ENCODE measurements at regions not wholly inside any gene's neighbourhood (a gene's known extent, or its start where the extent isn't known, plus 50 kb on each side); places are given as distances from the start of the nearest gene placed in this dataset.
A peak's percentile ranks its signal among the peaks of the same experiment; 100 is the strongest.

DNA sequence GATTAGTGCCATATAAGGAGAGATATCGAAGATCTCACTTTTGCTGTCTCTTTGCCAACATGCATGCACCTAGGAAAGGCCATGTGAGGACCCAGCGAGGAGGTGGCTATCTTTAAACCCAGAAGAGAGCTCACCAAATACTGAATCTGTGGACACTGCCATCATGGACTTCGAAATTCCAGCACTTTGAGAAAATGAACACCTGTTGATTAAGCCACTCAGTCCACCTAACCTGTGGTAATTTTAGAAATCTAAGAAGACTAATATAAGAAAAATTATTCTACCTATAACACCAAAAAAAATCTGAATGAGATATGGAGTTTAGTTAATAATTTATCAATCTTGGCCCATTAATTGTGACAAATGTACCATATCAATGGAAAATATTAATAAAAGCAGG, 193.6 kb upstream of the CARD18 start:
- DNase-seq (ENCODE audit: low read depth): no peak

DNA sequence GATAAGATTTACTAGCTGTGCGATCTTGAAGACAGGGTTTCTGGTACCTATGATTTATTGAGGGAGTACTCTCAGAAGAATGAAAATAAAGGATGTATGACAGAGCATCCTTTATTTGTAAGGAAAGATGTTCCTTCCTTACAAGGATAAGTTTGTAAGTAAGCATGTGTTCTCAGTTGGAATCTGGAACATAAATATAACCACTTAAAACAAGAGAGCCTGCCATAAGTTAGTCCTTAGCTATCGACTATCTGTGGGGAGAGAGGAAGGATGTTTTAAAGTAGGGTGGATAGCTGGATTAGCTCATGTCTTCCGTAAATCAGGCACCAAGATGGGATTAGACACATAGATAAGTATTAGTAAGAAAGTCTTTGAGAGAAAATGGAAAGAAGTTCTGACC, 192.6 kb upstream of the CARD18 start:
- no peak for DNase-seq (ENCODE audit: low read depth)

DNA sequence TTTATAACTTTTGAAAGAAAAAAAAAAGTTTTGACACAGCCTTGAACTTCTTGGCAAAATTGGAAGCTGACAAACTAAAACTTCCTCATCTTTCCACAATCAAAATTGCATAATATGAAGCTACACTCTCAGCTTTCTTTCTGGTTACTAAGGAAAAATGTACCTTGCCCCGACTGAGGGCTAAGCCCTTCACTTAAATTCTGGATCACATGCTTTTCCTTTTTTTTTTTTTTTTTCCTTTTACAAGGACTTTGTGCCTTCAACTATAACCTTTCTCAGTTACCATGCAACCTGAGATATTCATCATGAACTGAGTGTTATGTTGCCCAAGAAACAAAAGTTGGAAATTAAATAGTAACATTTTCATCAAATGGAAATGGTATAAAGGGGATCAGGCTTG, 188.5 kb upstream of the CARD18 start:
- DNase-seq (ENCODE audit: low read depth): no peak

DNA sequence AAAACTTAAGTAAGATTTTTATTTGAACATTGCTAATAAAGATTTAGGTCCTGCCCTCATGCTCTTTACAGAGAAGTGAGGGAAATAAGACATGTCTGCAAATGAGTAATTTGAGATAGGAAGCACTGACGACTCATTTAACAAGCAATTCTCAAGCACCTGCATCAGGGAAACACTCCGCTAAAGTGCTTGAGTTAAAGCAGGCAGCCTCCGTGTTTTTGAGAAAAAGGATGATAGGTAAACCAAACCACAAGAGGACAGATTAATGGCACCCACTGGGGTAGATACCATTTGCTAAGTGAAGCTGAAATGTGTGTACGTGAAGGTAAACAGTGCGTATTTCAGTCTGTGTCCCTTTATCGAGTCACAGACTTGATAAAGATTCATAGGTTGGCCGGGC, 184.6 kb upstream of the CARD18 start:
- DNase-seq (ENCODE audit: low read depth): no peak

DNA sequence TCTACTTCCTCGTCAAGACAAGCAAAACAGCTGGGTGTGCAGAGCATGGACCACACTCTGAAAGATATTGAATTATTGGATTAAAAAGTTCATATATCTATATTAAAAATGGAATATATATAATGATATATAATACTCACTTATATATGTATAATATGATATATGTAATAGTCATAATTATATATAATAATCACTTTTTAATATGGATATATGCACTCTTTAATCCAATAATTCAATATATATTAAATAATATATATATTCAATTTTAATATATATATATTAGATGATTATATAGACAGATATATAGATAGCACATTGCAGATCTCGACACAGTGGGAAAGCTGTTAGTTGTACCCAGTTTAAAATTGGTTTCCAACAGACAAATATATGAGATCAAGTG, 182.1 kb upstream of the CARD18 start:
- no peak for DNase-seq (ENCODE audit: low read depth)

DNA sequence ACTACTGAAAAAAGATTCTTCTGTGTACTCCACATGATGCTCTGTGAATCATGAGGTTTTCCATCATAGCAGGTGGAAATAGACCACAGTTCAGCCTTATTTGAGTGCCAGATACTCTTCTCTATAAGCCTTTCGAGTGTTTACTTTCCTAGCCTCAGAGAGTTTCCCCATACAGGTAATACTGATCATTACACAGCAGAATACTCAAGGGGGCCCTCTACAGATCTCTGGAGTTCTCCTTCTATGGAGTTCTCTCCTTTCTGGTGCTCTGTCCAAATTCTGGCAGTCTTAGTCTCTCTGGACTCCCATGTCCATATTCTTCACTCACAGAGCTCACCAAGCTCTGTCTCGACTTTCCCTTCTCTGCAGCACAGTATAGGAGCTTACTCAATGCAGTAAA, 175.7 kb upstream of the CARD18 start:
- no peak for DNase-seq (ENCODE audit: low read depth)

DNA sequence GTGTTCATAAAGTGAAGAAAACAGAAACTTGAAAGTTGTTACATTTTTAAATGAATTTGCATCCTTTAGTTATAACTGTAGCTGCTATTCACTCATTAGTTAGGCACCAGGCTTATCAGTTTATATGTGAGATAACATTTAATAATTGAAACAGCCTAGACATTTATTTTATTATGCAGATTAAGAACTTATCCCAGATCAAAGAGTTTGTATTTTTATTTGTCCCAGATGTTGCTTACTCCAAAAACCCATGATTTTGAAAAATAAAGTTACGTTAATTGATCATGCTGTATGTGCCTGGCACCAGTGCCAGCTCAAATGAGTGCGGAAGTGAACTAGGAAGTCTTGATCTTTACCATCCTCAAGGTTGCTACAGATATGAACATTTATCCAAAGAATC, 172.7 kb upstream of the CARD18 start:
- no peak for DNase-seq (ENCODE audit: low read depth)

DNA sequence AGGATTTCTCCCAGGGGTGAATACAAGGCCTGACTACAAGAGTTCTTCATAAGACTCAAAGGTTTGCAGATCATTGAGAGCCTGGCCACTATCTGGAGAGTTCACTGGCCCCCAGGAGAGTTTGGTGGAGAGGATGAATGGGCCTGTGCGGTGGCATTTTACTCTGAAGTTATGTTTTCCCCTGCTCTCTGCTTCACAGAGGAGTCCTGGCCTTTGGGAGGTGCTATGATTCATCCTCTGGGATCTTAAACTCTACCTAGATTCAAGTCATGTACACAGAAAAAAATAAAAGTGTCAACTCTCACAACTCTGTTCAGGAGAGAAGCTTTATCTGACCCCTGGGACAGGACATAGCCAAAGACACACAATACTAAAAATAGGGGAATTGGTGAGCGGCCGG, 159.1 kb upstream of the CARD18 start:
- no peak for DNase-seq (ENCODE audit: low read depth)

DNA sequence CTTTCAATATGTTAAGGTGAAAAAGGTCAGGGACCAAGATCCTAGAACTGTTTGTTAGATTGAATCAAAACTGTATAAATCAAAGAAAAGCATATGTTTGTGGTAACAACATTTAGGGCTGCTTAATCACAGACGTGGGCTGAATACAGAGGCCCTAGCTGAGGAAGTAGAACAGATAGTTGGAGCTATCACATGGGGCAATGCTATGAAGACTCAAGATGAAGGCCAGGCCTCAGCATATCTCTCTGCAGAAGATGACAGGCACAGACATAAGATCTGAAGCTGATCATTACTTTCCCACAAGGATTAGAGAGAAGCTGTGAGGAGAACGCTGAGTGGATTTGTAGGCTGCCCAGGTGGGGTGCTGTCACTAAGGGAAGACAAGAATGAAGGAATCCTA, 158.6 kb upstream of the CARD18 start:
- DNase-seq (ENCODE audit: low read depth): no peak

DNA sequence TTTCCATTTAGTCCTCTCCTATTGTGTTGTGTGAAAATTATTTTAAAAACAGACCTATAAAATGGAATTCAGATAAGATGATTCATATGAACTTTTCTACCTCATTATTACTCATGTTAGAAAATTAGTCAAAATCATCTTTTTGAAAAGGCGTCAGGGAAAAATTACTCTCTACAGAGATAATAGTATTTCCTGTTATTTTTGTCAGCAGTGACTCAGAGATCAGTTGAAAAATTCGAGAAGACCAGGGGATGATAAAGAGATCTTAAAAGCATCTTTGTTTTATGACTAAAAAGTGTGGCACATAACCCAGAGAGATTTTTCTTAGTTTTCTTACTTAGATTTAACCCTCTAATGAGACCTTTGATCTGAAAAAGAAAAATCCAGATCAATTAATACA, 157.9 kb upstream of the CARD18 start:
- no peak for DNase-seq (ENCODE audit: low read depth)

DNA sequence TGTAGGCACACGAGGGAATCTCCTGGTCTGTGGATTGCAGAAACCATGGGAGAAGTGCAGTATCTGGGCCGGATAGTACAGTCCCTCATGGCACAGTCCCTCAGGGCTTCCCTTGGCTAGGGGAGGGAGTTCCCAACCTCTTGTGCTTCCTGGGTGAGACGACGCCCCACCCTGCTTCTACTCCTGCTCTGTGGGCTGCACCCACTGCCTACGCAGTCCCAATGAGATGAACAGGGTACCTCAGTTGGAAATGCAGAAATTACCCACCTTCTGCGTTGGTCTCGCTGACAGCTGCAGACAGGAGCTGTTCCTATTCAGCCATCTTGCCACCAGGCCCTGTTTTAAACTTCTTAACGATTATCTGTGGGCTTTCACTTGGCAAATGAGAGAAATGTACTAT, 157.2 kb upstream of the CARD18 start:
- no peak for DNase-seq (ENCODE audit: low read depth)

DNA sequence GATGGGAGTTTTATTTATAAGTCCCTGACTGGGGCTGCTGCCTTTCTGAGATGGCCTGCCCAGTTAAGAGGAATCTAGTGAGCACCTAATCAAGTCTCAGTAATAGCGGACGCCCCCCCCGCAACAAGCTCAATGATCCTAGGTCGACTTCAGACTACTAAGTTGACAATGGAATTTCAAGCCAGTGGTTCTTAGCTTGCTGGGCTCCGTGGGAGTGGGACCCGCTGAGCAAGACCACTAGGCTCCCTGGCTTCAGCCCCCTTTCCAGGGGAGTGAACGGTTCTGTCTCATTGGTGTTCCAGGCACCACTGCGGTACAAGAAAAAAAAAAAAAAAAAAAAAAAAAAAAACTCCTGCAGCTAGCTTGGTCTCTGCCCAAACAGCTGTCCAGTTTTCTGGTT, 156.8 kb upstream of the CARD18 start:
- DNase-seq (ENCODE audit: low read depth): no peak

DNA sequence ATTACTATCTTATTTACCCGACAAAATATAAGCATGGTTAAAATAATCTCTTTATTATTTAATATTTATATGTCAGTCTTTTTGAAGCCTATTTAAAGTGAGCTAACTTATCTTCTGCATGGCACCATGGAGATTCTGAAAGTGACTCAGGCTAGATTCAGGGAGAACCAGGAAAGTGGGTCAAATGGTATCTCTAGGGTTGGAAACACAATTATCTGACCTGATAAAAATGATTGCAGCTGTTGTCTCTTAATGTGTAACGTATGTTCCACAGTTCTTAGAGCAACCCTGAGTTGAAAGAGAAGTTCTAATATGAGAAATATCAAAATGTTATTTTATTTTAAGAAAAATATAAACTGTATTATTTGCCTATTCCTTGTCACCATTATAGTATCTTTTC, 143.1 kb upstream of the CARD18 start:
- no peak for DNase-seq (ENCODE audit: low read depth)

DNA sequence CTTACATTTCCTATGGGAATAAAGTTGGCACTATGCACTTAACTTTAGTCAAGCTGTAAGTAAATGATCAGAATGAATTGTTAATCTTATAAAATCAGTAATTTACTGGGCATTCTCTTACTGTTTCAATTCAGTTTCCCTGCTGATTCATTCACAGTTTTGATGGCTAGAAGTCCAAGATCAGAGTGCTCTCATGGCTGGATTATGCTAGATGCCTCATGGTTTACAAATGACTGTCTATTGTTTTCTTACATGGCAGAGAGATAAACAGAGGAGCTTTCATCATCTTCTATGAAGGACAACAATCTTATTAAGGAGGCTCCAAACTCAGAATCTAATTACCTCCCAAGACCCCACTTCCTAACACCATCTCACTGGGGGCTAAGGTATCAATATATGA, 135.1 kb upstream of the CARD18 start:
- no peak for DNase-seq (ENCODE audit: low read depth)

DNA sequence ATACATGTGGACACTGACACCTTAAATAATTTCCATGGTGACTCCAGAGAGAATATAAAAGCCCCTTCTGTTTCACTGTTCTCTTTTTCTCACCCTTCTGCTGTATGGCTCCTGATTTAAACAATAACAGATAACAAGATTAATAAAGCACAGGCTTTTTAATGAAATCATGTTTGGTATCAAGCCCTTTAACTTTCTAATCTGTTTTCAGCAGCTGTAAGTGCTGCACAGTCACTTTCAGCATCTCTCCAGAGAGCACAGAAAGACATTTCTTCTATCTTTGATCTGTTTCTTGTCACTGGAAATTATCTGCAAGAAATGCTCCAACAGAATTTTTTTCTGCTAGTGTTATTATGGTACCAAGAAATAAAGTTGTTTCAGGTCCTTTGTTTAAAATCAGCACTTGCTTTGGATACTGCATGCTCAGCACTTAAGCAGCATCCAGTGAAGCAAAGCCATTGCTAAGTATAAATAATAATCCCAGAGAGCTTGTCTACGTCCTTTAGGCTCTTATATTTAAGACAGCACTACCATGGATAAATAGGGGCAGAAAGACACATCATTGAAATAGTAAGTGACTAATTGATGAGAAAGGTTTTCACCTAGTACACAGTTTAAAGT, 134.2 kb upstream of the CARD18 start:
- DNase-seq (ENCODE audit: low read depth): no peak

DNA sequence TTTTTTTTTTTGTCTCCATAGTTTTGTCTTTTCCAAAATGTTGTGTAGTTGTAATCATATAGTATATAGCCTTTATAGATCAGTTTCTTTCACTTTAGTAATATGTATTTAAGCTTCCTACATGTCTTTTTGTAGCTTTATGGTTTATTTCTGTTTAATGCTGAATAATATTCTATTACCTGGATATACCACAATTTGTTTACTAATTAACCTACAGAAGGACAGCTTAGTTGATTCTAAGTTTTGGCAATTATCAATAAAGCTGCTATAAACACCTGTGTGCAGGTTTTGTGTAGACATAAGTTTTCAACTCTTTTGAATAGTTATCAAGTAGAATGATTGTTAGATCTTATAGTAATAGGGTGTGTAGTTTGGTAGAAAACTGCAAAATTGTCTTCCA, 130.3 kb upstream of the CARD18 start:
- DNase-seq (ENCODE audit: low read depth): no peak

DNA sequence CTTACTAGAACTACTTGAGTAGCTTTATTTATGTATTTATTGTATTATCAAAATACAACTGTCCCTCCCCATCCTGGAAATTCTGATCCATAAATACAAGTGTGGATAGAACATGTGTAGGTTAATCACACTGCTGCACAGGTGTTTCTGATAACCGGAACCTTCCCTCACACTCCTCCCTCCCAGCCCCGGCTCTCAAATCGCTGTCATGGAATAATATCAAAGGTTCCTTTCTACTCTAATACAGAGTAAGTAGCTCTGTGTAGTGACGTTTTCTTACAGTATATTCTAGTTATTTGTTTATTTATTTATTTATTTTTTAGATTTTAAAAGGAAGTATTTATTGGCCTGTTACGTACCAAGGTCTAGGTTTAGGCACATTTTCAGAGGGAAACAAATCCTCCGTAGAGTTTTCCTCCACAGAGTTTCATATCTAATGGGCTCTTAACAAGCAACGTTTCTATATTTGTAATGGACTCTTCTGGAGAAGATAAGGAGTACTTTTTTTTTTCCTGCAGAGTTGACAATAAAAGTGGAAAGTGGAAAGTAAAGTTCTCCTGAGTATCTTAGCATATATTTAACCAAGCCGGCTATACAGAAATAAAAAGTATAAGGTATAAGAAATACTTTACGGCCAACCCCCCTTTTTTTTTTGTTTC, 129.0 kb upstream of the CARD18 start:
- DNase-seq (ENCODE audit: low read depth): no peak

DNA sequence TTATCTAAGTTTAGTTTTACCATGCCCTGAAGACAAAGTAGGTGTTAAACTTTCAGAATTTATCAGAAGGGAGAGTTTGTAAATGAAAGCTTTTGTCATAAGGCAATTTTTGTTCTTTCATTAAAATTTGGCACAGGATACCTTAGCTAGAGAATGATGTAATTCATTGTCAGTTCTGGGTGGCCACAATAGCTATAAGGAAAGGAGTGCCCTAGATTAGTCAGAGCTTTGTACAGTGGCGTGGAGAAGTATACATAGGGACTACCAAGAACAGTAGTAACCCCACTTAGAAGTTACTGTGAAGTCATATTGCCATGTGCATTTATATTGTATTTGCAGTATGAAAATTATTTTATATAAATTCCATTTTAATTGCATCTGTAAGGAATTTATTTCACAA, 126.3 kb upstream of the CARD18 start:
- no peak for DNase-seq (ENCODE audit: low read depth)

DNA sequence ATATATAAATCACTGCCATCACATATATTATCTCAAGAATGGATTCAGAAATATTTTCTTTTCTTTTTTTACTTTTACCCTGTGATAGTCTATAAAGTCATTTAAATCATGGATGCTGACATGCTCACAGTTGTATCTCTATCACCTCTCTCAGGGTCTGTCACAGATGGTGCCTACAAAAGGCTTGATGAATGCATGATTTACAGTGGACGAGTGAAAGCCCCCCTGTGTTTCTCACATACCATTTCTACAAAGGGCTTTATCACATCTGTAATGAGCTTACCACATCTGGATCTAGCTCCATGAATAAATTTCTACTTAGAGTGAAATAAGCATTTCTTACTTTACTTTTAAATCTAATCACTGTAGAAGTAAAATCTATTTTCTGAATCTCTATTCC, 121.4 kb upstream of the CARD18 start:
- DNase-seq (ENCODE audit: low read depth): no peak

DNA sequence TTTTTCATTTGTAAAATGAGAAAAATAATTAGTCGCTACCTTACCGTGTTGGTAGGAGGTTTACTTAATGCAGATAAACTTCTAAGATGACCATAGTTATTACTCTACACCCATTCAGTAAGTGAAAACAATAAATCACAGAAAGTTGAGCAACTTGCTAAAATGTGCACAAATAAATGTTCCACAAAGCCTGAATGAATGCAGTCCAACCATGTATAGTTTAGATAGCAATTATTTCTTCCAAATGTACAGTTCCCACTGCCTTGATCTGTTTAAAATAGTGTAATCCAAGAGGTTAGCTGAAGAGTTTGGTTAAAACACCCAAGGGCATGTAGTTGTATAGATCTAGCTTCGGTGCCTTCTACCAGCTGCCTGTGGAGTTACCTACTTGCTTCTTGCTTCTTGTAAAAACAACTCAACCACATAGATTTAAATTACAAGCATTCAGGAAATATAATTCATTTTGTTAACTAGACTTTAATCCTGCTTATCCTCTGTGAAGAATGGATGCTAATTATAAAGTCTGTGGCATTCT, 106.3 kb upstream of the CARD18 start:
- no peak for DNase-seq (ENCODE audit: low read depth)

DNA sequence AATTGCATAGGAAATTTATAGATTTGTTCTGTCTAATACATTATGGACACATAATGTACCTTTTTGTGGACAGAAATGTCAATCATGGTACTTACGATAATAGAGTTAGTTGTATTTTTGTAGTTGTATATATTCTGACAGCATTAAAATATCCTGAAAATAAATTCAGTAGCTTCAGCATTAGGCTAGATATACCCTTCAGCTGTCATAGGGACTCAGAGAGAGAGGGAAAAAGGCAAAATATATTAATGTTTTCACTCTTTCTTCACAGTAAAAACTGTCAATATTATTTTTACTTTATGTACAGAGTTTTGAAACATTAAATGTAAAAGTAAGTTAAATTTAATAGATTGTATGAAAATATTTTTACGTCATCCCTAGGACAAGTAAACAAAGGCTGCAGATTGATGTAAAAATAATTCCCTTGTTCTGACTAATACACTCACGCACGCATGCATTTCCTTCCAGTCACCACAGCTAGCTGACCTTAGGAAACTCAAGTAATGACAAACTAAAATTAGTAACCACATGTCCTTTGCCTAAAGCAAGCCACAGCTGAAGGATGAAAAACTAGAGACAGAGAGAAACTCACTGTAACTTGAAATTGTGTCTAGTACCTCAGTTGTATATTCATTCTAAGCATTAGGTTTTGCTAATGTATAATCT, 104.7 kb upstream of the CARD18 start:
- DNase-seq (ENCODE audit: low read depth): peak; percentile 22

DNA sequence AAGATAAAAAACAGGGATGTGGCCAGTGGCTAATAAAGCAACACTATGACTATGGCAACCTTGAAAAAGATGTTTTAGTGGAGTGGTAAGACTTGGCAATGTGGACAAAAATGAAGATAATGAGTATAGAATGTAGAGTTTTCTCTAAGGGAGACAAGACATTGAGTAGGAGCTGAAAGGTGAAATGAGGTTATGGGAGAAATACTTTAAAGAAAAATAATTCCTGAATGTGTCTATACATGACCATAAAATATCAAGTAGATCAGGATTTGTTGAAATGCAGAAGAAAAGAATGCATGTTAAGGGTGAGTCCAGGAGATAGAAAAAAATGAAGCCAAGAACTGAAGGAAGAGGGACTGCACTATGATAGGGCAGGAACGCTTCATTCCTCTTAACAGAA, 101.6 kb upstream of the CARD18 start:
- no peak for DNase-seq (ENCODE audit: low read depth)

DNA sequence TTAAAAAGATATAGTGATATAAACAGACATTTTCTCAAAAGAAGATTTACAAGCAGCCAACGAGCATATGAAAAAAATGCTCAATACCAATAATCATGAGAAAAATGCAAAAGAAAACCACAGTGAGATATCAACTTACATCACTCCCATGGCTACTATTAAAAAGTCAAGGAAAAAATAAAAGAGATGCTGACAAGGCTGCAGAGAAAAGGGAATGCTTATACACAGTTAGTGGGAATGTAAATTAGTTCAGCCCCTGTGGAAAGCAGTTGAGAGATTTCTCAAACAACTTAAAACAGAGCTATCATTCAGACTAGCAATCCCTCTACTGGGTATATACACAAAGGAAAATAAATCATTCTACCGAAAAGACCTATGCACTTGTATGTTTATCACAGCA, 97.1 kb upstream of the CARD18 start:
- no peak for DNase-seq (ENCODE audit: low read depth)

All from forelimb muscle (tissue), 1 donor.